K562 (cell line): ENCODE measurements at regions not wholly inside any gene's neighbourhood (a gene's known extent, or its start where the extent isn't known, plus 50 kb on each side); places are given as distances from the start of the nearest gene placed in this dataset.

Experiments used
- ATAC-seq: fragments of 200-7000 bp; cut with Tn5 transposase; 3 replicates; pipeline ENCODE4 v1.9.1; 2020; ENCODE audit warnings: moderate library complexity
- BruUV-seq: library from RNA; stranded (reverse); fragments of 400-500 nt; replicated peaks from 2 replicates; lab custom pipeline; 2021; lab: Mats Ljungman, UMichigan
- CTCF ChIA-PET: fragments of 300-600 bp; formaldehyde crosslinking; extraction: SDS; loops from one replicate; lab custom pipeline; 2021; ENCODE audit warnings: low intra/inter-chr PET ratio; lab: Yijun Ruan, JAX
- POLR2A ChIA-PET: fragments of 300-600, 350-650 bp; sonication (Branson Sonifier 250); formaldehyde crosslinking; extraction: SDS; loops from one replicate; lab custom pipeline; 2021; ENCODE audit warnings: antibody characterized with exemption, inconsistent platforms; lab: Yijun Ruan, JAX
- DNase-seq, 4 experiments: peaks; one replicate each; pipeline versions ENCODE4 v3.0.0 to v3.0.0-alpha.2; 2011 to 2018; ENCODE audit warnings: low spot score in 3 of 4, mixed read lengths in 3 of 4; ENCODE audit errors: extremely low read depth in 1 of 4
- FAIRE-seq: peaks from 2 replicates; lab custom pipeline; 2011; peaks lifted over from hg19 to GRCh38; lab: Jason Lieb, UNC
- H2AFZ ChIP-seq: 2 replicates; pipeline ENCODE4 v1.6.0; 2011; ENCODE audit warnings: low read depth, low read length, control low read depth, inconsistent platforms
- H3K27ac ChIP-seq: fragments of 200-600 bp; 3 replicates; pipeline ENCODE4 v1.8.0; 2011; ENCODE audit warnings: low read depth, mild to moderate bottlenecking, control low read depth, inconsistent platforms, low read length, moderate library complexity, mixed read lengths; ENCODE audit errors: extremely low read depth
- H3K27me3 ChIP-seq, 2 experiments: fragments of 300-600 bp in 1 of 2; 2 replicates in 1 of 2; 3 replicates in 1 of 2; pipeline versions ENCODE4 v1.6.0 to v1.8.0; 2011; ENCODE audit warnings: inconsistent platforms in 2 of 2, low read length in 2 of 2, mild to moderate bottlenecking in 1 of 2, mixed read lengths in 1 of 2, moderate library complexity in 1 of 2; ENCODE audit not compliant: control insufficient read depth in 2 of 2, insufficient read depth in 2 of 2
- H3K36me3 ChIP-seq: fragments of 300-600 bp; 3 replicates; pipeline ENCODE4 v1.8.0; 2011; ENCODE audit warnings: mild to moderate bottlenecking, low read length, inconsistent platforms; ENCODE audit not compliant: control insufficient read depth, insufficient read depth
- H3K4me1 ChIP-seq, 2 experiments: fragments of 200-600 bp in 1 of 2; replicated peaks in 1 of 2; 2 replicates in 1 of 2; 3 replicates in 1 of 2; pipeline versions ENCODE4 v1.5.1 to v1.8.0; 2011; ENCODE audit warnings: inconsistent platforms in 2 of 2, low read length in 2 of 2, mild to moderate bottlenecking in 1 of 2, mixed read lengths in 1 of 2, moderate library complexity in 1 of 2; ENCODE audit not compliant: control insufficient read depth in 2 of 2, insufficient read depth in 2 of 2
- H3K4me2 ChIP-seq: 2 replicates; pipeline ENCODE4 v1.6.1; 2011; ENCODE audit warnings: low read length, control low read depth, inconsistent platforms, mixed read lengths; ENCODE audit not compliant: insufficient read depth
- H3K4me3 ChIP-seq: fragments of 200-600 bp; sonication (generic), shearing (Covaris generic); 2 replicates; pipeline ENCODE4 v1.5.1; 2016; ENCODE audit warnings: control low read depth, inconsistent platforms
- H3K79me2 ChIP-seq: fragments of 200-600 bp; 3 replicates; pipeline ENCODE4 v1.8.0; 2011; ENCODE audit warnings: low read length, inconsistent platforms; ENCODE audit not compliant: control insufficient read depth, insufficient read depth
- H3K9ac ChIP-seq, 2 experiments: 2 replicates each; pipeline versions ENCODE4 v1.6.0 to v1.6.1; 2011; ENCODE audit warnings: low read depth in 2 of 2, low read length in 2 of 2, control low read depth in 1 of 2, inconsistent platforms in 1 of 2, mild to moderate bottlenecking in 1 of 2, mixed read lengths in 1 of 2; ENCODE audit not compliant: insufficient read depth in 1 of 2
- H3K9me1 ChIP-seq: one replicate; pipeline ENCODE4 v1.6.0; 2011; ENCODE audit warnings: inconsistent platforms, mild to moderate bottlenecking, low read length, moderate library complexity; ENCODE audit not compliant: control insufficient read depth, insufficient read depth
- H3K9me3 ChIP-seq: replicated peaks from 2 replicates; pipeline ENCODE4 v1.5.1; 2011; ENCODE audit warnings: low read depth, low read length, inconsistent platforms; ENCODE audit not compliant: control insufficient read depth, insufficient read depth
- H4K20me1 ChIP-seq: replicated peaks from 2 replicates; pipeline ENCODE4 v1.6.1; 2011; ENCODE audit warnings: low read length, inconsistent platforms, mixed read lengths; ENCODE audit not compliant: control insufficient read depth, insufficient read depth
- EHMT2 ChIP-seq: fragments of 450-650 bp; IDR thresholded peaks from 2 replicates; pipeline ENCODE4 v1.6.1; 2018; ENCODE audit warnings: antibody characterized with exemption
- HMG20B ChIP-seq: fragments of 250-450 bp; sonication (Bioruptor Pico); IDR thresholded peaks from 2 replicates; pipeline ENCODE4 v1.5.0; 2021; ENCODE audit warnings: mild to moderate bottlenecking
- L3MBTL2 ChIP-seq: fragments of 450-650 bp; IDR thresholded peaks from 2 replicates; pipeline ENCODE4 v1.6.1; 2016; ENCODE audit warnings: mild to moderate bottlenecking, moderate library complexity
- MTF1 ChIP-seq: fragments of 250-450 bp; sonication (Bioruptor Pico); IDR thresholded peaks from 2 replicates; pipeline ENCODE4 v1.9.0; 2021; ENCODE audit warnings: moderate library complexity, mild to moderate bottlenecking, inconsistent platforms, borderline replicate concordance
- NFRKB ChIP-seq: fragments of 450-650 bp; IDR thresholded peaks from 2 replicates; pipeline ENCODE4 v1.6.1; 2016; ENCODE audit warnings: low read depth
- NR1H2 ChIP-seq: sonication (generic); formaldehyde crosslinking; IDR thresholded peaks from 2 replicates; pipeline ENCODE4 v1.4.0; 2020; ENCODE audit warnings: mild to moderate bottlenecking, missing genetic modification reagents
- NR2F6 ChIP-seq: fragments of 450-650 bp; formaldehyde crosslinking; IDR thresholded peaks from 2 replicates; pipeline ENCODE4 v1.4.0; 2020; ENCODE audit warnings: mild to moderate bottlenecking
- ZFX ChIP-seq: sonication (generic); formaldehyde crosslinking; IDR thresholded peaks from 2 replicates; pipeline ENCODE4 v1.8.0; 2022; ENCODE audit warnings: mild to moderate bottlenecking, missing genetic modification reagents, moderate library complexity
- WGBS: fragments of 100-300 bp; shearing (Covaris generic); methylation state at CpG from one replicate; pipeline ENCODE4 v1.1.6; 2016; ENCODE audit warnings: low coverage, mixed read lengths; ENCODE audit not compliant: insufficient coverage; ENCODE audit errors: missing lambda C conversion rate; 5-methylcytosine and 5-hydroxymethylcytosine counted together
- in situ Hi-C: fragments of 300-500 bp; cut with MboI; formaldehyde crosslinking; loops from 4 replicates; pipeline ENCODE4 v1.15.0; 2018; ENCODE audit warnings: inconsistent platforms, mixed read lengths
- intact Hi-C: fragments of 100-400 bp; cut with micrococcal nuclease; formaldehyde crosslinking; loops from 2 replicates; pipeline ENCODE4 v1.14.2; 2022
- TF ChIP-seq, protein P1 (sequence below), 2 experiments: fragments of 450-650 bp; IDR thresholded peaks; 2 replicates each; pipeline ENCODE4 v1.6.1; 2016; ENCODE audit warnings: mild to moderate bottlenecking in 2 of 2, borderline replicate concordance in 1 of 2, low read depth in 1 of 2, moderate library complexity in 1 of 2
- TF ChIP-seq, protein P2 (sequence below): fragments of 450-650 bp; formaldehyde crosslinking; IDR thresholded peaks from 2 replicates; pipeline ENCODE4 v1.4.0; 2020; ENCODE audit warnings: mild to moderate bottlenecking, mixed read lengths

DNA sequence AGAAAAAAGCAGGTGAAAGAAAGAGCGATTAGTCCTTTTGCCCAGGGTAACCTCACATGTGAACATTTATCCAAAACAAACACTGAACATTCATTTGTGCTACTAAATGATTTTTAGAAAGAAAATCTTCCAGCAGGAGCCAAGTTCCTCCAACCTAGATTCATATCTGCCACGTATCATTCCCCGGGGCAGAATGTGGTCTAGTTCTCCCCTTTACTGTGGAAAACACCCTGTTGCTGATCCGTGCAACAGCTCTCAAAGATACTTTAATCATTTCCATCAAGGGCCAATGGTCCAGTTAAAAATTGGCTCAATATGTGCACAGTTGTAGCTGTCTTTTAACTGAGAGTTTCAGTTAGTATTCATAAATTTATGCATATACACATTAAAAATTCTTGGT is 479.1 kb downstream of the ATP23 start:
- H3K4me3 ChIP-seq: no peak overlapping the region
- CTCF ChIA-PET: no interaction called here
- no peak overlapping the region for H3K4me2 ChIP-seq

DNA sequence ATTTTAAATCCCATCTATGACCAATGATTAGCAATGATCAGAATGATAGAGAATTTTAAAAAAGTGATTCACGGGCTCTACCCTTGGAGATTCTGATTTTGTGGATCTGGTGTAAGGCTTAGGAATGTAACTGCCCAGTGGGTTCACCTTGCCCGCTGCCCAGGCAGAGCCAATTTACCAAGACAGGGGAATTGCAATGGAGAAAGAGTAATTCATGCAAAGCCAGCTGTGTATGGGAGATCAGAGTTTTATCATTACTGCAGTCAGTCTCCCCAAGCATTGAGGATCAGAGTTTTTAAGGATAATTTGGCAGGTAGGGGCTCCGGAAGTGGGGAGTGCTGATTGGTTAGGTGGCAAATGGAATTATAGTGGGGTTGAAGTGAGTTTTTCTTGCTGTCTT is 480.6 kb downstream of the ATP23 start:
- H3K9ac ChIP-seq: no peak overlapping the region
- H2AFZ ChIP-seq: no peak overlapping the region
- H3K79me2 ChIP-seq: no peaks in the 10 kb centered on the region
- H3K27me3 ChIP-seq: no peaks in the 10 kb centered on the region
- H3K9me1 ChIP-seq: no peaks in the 10 kb centered on the region
- in situ Hi-C loops: no loop called here
- no peak overlapping the region for H3K4me2 ChIP-seq
- no TSS peak for BruUV-seq
- intact Hi-C loops: no loop called here
- POLR2A ChIA-PET: no interaction called here
- CTCF ChIA-PET: no interaction called here
- no peaks in the 10 kb centered on the region for H4K20me1 ChIP-seq
- DNase-seq (no peak), ATAC-seq (no peak), FAIRE-seq (no peak)
- no peak overlapping the region for H3K27ac ChIP-seq
- H3K4me3 ChIP-seq: no peak overlapping the region
- H3K9me3 ChIP-seq: no peaks in the 10 kb centered on the region
- WGBS: 2% methylated on average over 3 of the region's 3 CpGs
- no peaks in the 10 kb centered on the region for H3K36me3 ChIP-seq
- H3K4me1 ChIP-seq: no peaks in the 10 kb centered on the region
- no peak for TF ChIP-seq NR1H2 (CRISPR knock-in tag)
- TF ChIP-seq, protein P1, sequence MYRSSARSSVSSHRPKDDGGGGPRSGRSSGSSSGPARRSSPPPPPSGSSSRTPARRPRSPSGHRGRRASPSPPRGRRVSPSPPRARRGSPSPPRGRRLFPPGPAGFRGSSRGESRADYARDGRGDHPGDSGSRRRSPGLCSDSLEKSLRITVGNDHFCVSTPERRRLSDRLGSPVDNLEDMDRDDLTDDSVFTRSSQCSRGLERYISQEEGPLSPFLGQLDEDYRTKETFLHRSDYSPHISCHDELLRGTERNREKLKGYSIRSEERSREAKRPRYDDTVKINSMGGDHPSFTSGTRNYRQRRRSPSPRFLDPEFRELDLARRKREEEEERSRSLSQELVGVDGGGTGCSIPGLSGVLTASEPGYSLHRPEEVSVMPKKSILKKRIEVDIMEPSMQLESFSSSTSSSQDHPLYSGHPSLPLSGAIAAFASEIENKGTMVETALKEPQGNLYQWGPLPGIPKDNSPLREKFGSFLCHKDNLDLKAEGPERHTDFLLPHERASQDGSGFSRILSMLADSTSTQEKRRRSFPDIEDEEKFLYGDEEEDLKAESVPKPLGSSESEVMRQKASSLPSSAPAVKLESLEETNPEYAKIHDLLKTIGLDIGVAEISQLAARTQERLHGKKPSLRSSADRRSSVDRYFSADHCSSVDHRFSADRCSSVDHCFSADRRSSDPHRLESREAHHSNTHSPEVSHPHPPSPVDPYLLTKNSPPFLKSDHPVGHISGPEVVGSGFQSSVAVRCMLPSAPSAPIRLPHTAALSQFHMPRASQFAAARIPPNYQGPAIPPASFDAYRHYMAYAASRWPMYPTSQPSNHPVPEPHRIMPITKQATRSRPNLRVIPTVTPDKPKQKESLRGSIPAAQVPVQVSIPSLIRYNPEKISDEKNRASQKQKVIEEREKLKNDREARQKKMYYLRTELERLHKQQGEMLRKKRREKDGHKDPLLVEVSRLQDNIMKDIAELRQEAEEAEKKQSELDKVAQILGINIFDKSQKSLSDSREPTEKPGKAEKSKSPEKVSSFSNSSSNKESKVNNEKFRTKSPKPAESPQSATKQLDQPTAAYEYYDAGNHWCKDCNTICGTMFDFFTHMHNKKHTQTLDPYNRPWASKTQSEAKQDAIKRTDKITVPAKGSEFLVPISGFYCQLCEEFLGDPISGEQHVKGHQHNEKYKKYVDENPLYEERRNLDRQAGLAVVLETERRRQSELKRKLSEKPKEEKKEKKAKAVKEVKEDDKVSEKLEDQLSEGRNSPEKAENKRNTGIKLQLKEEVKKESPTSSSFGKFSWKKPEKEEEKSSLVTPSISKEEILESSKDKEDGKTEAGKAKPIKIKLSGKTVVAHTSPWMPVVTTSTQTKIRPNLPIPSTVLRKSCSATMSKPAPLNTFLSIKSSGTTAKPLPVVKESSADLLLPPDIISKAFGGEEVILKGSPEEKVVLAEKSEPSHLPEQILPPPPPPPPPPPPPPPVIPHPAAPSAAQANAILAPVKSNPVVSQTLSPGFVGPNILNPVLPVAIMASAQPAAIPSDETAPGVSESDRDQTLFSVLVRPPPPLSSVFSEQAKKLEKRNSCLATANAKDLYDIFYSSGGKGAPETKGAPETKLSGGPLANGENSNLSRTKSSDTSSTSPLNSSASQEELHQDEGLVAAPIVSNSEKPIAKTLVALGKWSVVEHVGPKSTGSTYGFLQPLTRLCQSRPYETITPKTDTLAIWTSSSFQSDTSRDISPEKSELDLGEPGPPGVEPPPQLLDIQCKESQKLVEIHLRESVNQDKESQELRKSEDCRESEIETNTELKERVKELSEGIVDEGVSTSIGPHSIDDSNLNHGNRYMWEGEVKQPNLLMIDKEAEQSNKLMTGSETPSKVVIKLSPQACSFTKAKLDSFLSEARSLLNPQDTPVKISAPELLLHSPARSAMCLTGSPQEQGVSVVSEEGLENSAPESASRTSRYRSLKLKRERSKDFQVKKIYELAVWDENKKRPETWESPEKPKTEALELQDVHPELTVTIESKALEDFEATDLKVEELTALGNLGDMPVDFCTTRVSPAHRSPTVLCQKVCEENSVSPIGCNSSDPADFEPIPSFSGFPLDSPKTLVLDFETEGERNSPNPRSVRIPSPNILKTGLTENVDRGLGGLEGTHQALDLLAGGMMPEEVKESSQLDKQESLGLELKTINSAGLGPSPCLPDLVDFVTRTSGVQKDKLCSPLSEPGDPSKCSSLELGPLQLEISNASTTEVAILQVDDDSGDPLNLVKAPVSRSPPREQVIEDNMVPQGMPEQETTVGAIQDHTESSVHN (IDR thresholded peaks at IDR 0.05; ENCODE audit: borderline replicate concordance in 1 of 2, low read depth in 1 of 2): no peak

More for the DNA sequence above, 479.1 kb downstream of the ATP23 start:
- no peak for FAIRE-seq
- TF ChIP-seq NR2F6 (CRISPR knock-in tag) (no peak), NFRKB (no peak), MTF1 (CRISPR knock-in tag) (no peak), EHMT2 (no peak), ZFX (CRISPR knock-in tag) (no peak), HMG20B (CRISPR knock-in tag) (no peak), L3MBTL2 (no peak)
- TF ChIP-seq, protein P2, sequence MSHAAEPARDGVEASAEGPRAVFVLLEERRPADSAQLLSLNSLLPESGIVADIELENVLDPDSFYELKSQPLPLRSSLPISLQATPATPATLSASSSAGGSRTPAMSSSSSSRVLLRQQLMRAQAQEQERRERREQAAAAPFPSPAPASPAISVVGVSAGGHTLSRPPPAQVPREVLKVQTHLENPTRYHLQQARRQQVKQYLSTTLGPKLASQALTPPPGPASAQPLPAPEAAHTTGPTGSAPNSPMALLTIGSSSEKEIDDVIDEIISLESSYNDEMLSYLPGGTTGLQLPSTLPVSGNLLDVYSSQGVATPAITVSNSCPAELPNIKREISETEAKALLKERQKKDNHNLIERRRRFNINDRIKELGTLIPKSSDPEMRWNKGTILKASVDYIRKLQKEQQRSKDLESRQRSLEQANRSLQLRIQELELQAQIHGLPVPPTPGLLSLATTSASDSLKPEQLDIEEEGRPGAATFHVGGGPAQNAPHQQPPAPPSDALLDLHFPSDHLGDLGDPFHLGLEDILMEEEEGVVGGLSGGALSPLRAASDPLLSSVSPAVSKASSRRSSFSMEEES (CRISPR knock-in tag): no peak
- TF ChIP-seq, all 486 proteins: peak for 0
- Histone ChIP-seq H3K9ac (no peak overlapping the region), H3K9me1 (no peaks in the 10 kb centered on the region), H3K4me1 (no peaks in the 10 kb centered on the region), H3K27ac (no peak overlapping the region), H4K20me1 (no peaks in the 10 kb centered on the region), H3K9me3 (no peaks in the 10 kb centered on the region), H3K36me3 (no peaks in the 10 kb centered on the region), H3K27me3 (no peaks in the 10 kb centered on the region), H3K79me2 (no peaks in the 10 kb centered on the region), H2AFZ (no peak overlapping the region)
- DNase-seq: no peak
- POLR2A ChIA-PET: no interaction called here
- intact Hi-C loops: no loop called here
- no peak for ATAC-seq
- 0% methylated on average over 4 of the region's 4 CpGs for WGBS
- no TSS peak for BruUV-seq
- in situ Hi-C loops: no loop called here
